GM21526 (cell line): ENCODE measurements at regions not wholly inside any gene's neighbourhood (a gene's known extent, or its start where the extent isn't known, plus 50 kb on each side); places are given as distances from the start of the nearest gene placed in this dataset.

Source experiments
- ATAC-seq: cut with Tn5 transposase; IDR thresholded peaks from one replicate; pipeline ENCODE4 v1.9.1; 2021; ENCODE audit warnings: moderate library complexity; ENCODE audit not compliant: unreplicated experiment, low FRiP score

- no peak for ATAC-seq
These were observed 389.8 kb upstream of the ADGRL2 start for GRCh38 chr1:81410941-81411340.

DNA sequence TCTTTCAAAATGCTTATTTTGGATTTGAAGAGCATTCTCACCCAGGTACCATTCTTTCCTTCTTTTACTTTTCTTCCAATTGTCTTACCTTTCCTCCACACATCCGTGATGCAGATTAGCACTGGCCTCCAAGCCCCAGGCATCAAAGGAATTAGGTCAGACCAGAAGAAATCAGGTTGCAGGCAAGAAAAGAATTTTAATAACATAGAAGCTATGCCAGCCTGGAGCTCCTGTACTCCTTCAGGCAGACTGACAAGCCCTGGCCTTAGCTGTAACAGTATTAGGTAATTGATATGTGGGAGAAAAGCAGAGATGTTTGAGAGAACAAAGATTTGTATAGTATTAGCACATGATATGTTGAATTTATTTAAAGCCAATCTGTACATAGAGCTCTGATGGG lies 390.4 kb upstream of the ADGRL2 start:
- ATAC-seq = no peak

GRCh38 chr1:81409780-81410274 lies 390.9 kb upstream of the ADGRL2 start:
- ATAC-seq = no peak

- no peak for ATAC-seq
These were observed 391.5 kb upstream of the ADGRL2 start for GRCh38 chr1:81409262-81409661.

GRCh38 chr1:81408419-81408818 lies 392.3 kb upstream of the ADGRL2 start:
- ATAC-seq = no peak

- ATAC-seq = no peak
These were observed 393.5 kb upstream of the ADGRL2 start for GRCh38 chr1:81407000-81407821.

DNA sequence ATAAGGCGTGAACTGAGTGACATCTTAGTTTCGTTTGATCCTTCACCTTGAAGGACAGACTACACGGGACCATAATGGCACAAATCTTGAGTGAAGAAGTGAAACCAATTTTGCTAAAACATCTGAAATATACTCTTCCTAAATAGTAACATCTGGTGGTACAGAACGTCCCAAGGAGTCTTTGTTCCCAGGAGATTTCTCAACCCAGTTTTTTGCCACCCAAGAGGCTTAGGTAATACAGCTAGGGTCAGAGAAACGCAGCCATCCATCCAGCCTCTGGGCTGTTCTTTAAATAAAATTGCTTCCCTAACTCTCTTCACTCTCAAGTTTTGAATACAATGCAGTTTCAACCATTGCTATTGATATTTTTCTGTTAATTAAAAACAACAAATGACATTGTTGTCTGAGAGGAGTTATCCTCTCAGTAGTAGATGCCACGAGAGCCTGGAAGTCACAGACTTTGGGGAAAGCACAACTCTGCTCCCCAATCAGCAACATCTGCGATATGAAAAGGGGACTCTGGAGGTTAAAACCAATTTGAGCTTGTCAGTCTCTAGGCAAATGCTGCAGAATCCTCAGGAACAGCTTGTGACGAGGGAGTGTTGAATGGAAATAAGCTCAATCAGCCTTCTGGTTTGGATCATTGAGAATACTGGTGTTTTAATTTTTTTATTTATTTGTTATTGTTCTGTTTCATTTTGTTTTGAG lies 394.3 kb upstream of the ADGRL2 start:
- no peak for ATAC-seq

DNA sequence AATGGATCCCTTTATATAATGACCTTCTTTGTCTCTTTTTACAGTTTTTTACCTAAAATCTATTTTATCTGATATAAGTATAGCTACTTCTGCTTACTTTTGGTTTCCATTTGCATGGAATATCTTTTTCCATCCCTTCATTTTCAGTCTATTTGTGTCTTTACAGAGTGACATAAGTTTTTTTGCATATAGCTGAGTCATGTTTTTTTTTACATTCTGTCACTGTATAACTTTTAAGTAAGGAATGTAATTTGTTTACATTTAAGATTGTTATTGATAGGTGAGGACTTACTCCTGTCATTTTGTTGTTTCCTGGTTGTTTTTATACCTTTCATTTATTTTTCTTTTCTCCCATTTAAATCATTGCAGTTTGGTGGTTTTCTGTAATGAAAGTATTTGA lies 402.7 kb upstream of the ADGRL2 start:
- no peak for ATAC-seq

GRCh38 chr1:81392526-81393226 lies 408.1 kb upstream of the ADGRL2 start:
- no peak for ATAC-seq

DNA sequence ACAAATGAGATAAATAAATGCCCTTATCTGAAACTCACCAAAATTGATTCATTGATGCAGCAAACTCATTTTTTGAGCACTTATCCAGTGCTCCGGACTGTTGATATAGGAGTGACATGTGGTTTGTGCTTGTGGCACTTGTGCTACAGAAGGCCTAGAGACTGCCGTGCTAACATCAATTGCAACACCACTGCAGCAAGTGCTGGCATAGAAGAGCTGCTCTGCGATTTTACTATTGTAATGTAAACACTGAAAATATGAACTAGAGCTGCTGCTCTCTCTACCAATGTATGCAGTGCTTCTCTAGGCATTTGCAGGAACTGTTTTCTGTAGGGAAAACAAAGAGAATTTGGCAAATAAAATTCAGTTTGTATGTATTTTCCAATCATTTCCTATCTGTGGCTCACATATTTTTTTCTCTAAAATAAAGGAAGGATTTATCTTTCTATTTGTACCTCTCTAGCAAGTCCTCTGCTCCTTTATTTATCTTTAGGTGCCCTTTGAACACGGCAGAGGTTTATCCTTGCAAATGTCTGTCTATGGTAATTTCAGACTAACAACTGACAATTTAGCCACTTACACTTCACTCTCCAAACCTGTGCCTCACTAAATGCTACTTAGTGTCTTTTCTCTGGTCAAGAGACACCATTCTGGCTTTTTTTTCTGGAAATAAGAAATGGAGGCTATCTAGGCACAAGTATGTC lies 409.5 kb upstream of the ADGRL2 start:
- no peak for ATAC-seq

- ATAC-seq = no peak
These were observed 412.3 kb upstream of the ADGRL2 start for GRCh38 chr1:81388435-81388834.

DNA sequence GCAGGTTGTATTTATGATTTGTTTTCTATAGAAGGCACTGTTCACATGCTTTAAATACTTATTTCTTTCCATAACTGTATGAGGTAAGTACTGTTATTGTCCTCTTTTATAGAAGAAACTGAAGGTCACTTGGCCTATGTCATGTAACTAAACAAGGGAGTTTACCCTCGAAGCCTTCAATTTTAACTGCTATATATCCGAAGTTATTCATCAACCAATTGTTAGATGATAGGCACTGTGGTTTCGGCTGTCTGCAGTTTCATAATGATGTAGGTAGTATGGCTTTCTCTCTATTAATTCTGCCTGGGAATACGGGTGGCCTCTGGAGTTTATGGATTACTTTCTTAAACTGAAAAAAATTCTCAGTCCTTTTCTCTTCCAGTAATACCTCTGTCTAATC lies 413.3 kb upstream of the ADGRL2 start:
- ATAC-seq = no peak

DNA sequence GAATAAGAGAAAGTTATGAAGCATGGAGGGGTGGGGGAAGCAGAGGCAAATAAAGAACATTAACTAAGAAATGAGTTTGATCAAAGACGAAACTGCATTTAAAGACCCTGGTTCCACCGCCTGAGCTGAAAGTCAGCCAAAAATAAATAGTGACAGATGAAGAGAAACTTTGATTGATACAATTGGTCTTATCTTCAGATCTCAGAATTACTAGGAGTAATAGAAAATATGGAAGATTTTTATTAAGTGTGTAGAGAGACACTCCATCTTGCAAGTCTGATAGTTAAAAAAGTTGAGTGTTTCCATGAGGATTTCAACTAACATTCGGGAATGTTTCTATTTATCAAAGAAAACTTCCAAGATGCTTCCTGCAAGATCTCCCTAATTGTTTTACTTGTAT lies 418.2 kb upstream of the ADGRL2 start:
- no peak for ATAC-seq

- ATAC-seq = no peak
These were observed 418.9 kb upstream of the ADGRL2 start for GRCh38 chr1:81381881-81382280.

GRCh38 chr1:81380436-81380835 lies 420.3 kb upstream of the ADGRL2 start:
- no peak for ATAC-seq

GRCh38 chr1:81379430-81379829 lies 421.3 kb upstream of the ADGRL2 start:
- ATAC-seq = no peak

DNA sequence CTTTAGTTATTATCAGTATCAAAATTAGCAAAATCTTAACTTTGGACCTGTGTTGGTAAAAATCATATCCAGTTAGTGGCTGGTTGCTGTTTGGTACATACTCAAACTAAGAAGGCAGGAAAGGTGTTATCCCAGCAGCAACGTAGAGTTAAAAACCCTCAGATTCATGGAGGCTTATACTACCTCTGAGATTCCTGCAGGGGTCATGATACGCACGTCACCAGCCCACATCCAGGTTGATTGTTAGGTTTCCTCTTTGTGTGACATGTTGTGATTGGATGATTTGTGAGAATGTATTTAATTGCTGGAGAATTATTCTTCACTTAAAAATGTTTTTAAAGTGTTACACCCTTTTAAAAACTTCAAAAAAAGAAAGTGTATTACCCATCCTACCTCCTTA lies 423.3 kb upstream of the ADGRL2 start:
- no peak for ATAC-seq

DNA sequence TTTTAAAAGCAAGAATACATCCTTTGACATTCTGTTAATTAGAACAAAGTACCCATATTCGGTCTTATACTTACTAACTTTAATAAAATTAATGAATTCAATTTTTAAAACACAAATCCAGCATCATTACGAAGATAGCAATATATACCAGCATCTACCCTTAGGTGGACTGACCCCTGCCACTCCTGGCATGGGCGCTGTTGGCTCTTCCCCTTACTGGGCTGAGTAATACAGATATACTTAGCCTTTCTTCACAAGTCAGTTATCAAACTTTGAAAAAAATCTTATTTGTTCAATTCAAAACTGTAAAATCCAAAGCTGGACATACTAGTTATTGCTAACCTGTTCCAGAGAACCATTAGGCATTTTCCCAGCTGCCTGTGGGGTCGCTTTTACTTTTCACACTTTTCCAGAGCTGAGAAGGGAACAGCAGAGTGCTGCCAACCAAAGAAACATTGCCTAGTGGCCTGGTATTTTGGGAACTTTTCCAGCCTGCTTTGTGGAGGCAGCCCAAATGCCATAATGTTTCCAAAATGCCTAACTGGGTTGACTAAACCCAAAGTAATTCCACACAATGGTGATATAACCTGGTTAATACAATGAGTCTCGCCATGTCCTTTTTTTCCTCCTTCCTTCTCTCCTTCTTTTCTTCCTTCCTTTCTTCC lies 424.7 kb upstream of the ADGRL2 start:
- no peak for ATAC-seq

DNA sequence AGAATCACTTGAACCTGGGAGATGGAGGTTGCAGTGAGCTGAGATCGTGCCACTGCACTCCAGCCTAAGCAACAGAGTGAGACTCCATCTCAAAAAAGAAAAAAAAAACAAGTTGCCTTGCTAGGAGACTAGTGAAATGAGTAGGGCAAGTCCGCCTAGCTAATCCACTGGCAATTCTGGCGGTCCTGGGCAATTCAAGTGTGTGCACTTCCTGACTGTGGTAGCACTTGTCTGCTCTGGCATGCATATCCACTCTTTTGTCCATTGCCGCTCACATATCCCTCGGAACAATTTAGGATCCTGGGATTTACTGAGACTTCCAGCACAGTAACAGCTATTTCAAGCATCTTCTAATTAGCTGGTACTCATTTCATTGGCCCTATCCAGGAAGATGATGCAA lies 426.3 kb upstream of the ADGRL2 start:
- no peak for ATAC-seq

GRCh38 chr1:81371864-81372263 lies 428.9 kb upstream of the ADGRL2 start:
- ATAC-seq = no peak
